Liver (tissue), 3 donors: ENCODE measurements at regions not wholly inside any gene's neighbourhood (a gene's known extent, or its start where the extent isn't known, plus 50 kb on each side); places are given as distances from the start of the nearest gene placed in this dataset.

Source experiments
- CTCF ChIP-seq: fragments of 150-350 bp; IDR thresholded peaks from 2 replicates; pipeline ENCODE4 v1.5.1; 2017; ENCODE audit warnings: improper control_type of control experiment, low read depth, low read length; ENCODE audit not compliant: missing input control
- EGR1 ChIP-seq, 2 donors: IDR thresholded peaks; 2 replicates each; pipeline ENCODE4 v1.6.1; 2016 to 2018; ENCODE audit warnings: antibody characterized with exemption in 2 of 2, low read depth in 2 of 2
- FOXA1 ChIP-seq: IDR thresholded peaks from 2 replicates; pipeline ENCODE4 v1.6.1; 2016; ENCODE audit warnings: antibody characterized with exemption
- GABPA ChIP-seq, 2 donors: IDR thresholded peaks in 1 of 2; conservative IDR thresholded peaks in 1 of 2; 2 replicates each; pipeline ENCODE4 v1.6.1; 2016; ENCODE audit warnings: antibody characterized with exemption in 2 of 2, mild to moderate bottlenecking in 1 of 2, moderate library complexity in 1 of 2
- HNF4A ChIP-seq, 2 donors: conservative IDR thresholded peaks; 2 replicates each; pipeline ENCODE4 v1.6.1; 2016; ENCODE audit warnings: antibody characterized with exemption in 2 of 2, mild to moderate bottlenecking in 2 of 2
- HNF4G ChIP-seq: IDR thresholded peaks from 2 replicates; pipeline ENCODE4 v1.6.1; 2016; ENCODE audit warnings: antibody characterized with exemption
- JUND ChIP-seq, 2 donors: IDR thresholded peaks; 2 replicates each; pipeline ENCODE4 v1.6.1; 2016; ENCODE audit warnings: antibody characterized with exemption in 2 of 2
- MAX ChIP-seq: IDR thresholded peaks from 2 replicates; pipeline ENCODE4 v1.6.1; 2016; ENCODE audit warnings: antibody characterized with exemption
- RAD21 ChIP-seq, 2 donors: IDR thresholded peaks; 2 replicates each; pipeline ENCODE4 v1.6.1; 2016; ENCODE audit warnings: antibody characterized with exemption in 2 of 2, mild to moderate bottlenecking in 2 of 2
- REST ChIP-seq: IDR thresholded peaks from 2 replicates; pipeline ENCODE4 v1.6.1; 2016; ENCODE audit warnings: antibody characterized with exemption, mild to moderate bottlenecking
- RXRA ChIP-seq, 2 donors: IDR thresholded peaks; 2 replicates each; pipeline ENCODE4 v1.6.1; 2017 to 2018; ENCODE audit warnings: antibody characterized with exemption in 2 of 2, mild to moderate bottlenecking in 1 of 2
- SP1 ChIP-seq: IDR thresholded peaks from 2 replicates; pipeline ENCODE4 v1.6.1; 2018; ENCODE audit warnings: antibody characterized with exemption, mild to moderate bottlenecking
- TAF1 ChIP-seq: conservative IDR thresholded peaks from 2 replicates; pipeline ENCODE4 v1.6.1; 2016; ENCODE audit warnings: antibody characterized with exemption, mild to moderate bottlenecking
- YY1 ChIP-seq: IDR thresholded peaks from 2 replicates; pipeline ENCODE4 v1.6.1; 2016; ENCODE audit warnings: antibody characterized with exemption, mild to moderate bottlenecking
- donor health status: healthy.
- donor health status: healthy.

- no peak for TF ChIP-seq MAX
- TF ChIP-seq CTCF, result no peak
- TF ChIP-seq GABPA (IDR thresholded peaks at IDR 0.05 in 1 of 2, conservative IDR thresholded peaks at IDR 0.05 in 1 of 2), result no peak
- TF ChIP-seq RAD21 (IDR thresholded peaks at IDR 0.05), result no peak
- TF ChIP-seq REST, result no peak
- TF ChIP-seq YY1, result no peak
- no peak for TF ChIP-seq HNF4G
- no peak for TF ChIP-seq TAF1
- TF ChIP-seq SP1, result no peak
- no peak for TF ChIP-seq JUND (IDR thresholded peaks at IDR 0.05)
- TF ChIP-seq RXRA (IDR thresholded peaks at IDR 0.05), result no peak
- TF ChIP-seq HNF4A (conservative IDR thresholded peaks at IDR 0.05), result no peak
- TF ChIP-seq FOXA1, result no peak
- no peak for TF ChIP-seq EGR1 (IDR thresholded peaks at IDR 0.05; ENCODE audit: low read depth in 2 of 2)
Observed at GRCh38 chr3:976006-976405, 116.8 kb upstream of the CNTN6 start.
